Ishikawa (cell line): ENCODE measurements at regions not wholly inside any gene's neighbourhood (a gene's known extent, or its start where the extent isn't known, plus 50 kb on each side); places are given as distances from the start of the nearest gene placed in this dataset.

Source experiments
- CEBPB ChIP-seq: IDR thresholded peaks from 2 replicates; pipeline ENCODE4 v1.6.1; 2012
- CREB1 ChIP-seq: IDR thresholded peaks from 2 replicates; pipeline ENCODE4 v1.6.1; 2012; ENCODE audit warnings: low read depth
- EGR1 ChIP-seq: IDR thresholded peaks from 2 replicates; pipeline ENCODE4 v1.6.1; 2012
- EP300 ChIP-seq: IDR thresholded peaks from 2 replicates; pipeline ENCODE4 v1.6.1; 2012; ENCODE audit warnings: borderline replicate concordance
- FOXM1 ChIP-seq: IDR thresholded peaks from 2 replicates; pipeline ENCODE4 v1.6.1; 2012; ENCODE audit warnings: low read depth, borderline replicate concordance
- MAX ChIP-seq: IDR thresholded peaks from 2 replicates; pipeline ENCODE4 v1.6.1; 2012
- NFIC ChIP-seq: IDR thresholded peaks from 2 replicates; pipeline ENCODE4 v1.6.1; 2012
- RAD21 ChIP-seq: IDR thresholded peaks from 2 replicates; pipeline ENCODE4 v1.6.1; 2012; ENCODE audit warnings: low read depth
- TAF1 ChIP-seq: IDR thresholded peaks from 2 replicates; pipeline ENCODE4 v1.6.1; 2012; ENCODE audit warnings: low read depth, mild to moderate bottlenecking
- TEAD4 ChIP-seq: IDR thresholded peaks from 2 replicates; pipeline ENCODE4 v1.6.1; 2012
- USF1 ChIP-seq: IDR thresholded peaks from 2 replicates; pipeline ENCODE4 v1.6.1; 2012
- YY1 ChIP-seq: IDR thresholded peaks from 2 replicates; pipeline ENCODE4 v1.6.1; 2012; ENCODE audit warnings: low read depth
- TF ChIP-seq, protein P1 (sequence below): IDR thresholded peaks from 2 replicates; pipeline ENCODE4 v1.6.1; 2012; ENCODE audit warnings: low read depth, mild to moderate bottlenecking

- TF ChIP-seq EP300 (no peak), CEBPB (no peak), RAD21 (no peak), USF1 (no peak), CREB1 (no peak), FOXM1 (no peak), NFIC (no peak), MAX (no peak), TAF1 (no peak), YY1 (no peak), EGR1 (no peak), TEAD4 (no peak)
- TF ChIP-seq, protein P1, sequence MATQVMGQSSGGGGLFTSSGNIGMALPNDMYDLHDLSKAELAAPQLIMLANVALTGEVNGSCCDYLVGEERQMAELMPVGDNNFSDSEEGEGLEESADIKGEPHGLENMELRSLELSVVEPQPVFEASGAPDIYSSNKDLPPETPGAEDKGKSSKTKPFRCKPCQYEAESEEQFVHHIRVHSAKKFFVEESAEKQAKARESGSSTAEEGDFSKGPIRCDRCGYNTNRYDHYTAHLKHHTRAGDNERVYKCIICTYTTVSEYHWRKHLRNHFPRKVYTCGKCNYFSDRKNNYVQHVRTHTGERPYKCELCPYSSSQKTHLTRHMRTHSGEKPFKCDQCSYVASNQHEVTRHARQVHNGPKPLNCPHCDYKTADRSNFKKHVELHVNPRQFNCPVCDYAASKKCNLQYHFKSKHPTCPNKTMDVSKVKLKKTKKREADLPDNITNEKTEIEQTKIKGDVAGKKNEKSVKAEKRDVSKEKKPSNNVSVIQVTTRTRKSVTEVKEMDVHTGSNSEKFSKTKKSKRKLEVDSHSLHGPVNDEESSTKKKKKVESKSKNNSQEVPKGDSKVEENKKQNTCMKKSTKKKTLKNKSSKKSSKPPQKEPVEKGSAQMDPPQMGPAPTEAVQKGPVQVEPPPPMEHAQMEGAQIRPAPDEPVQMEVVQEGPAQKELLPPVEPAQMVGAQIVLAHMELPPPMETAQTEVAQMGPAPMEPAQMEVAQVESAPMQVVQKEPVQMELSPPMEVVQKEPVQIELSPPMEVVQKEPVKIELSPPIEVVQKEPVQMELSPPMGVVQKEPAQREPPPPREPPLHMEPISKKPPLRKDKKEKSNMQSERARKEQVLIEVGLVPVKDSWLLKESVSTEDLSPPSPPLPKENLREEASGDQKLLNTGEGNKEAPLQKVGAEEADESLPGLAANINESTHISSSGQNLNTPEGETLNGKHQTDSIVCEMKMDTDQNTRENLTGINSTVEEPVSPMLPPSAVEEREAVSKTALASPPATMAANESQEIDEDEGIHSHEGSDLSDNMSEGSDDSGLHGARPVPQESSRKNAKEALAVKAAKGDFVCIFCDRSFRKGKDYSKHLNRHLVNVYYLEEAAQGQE, result no peak
Measured at GRCh38 chr6:134621858-134622257, 303.9 kb upstream of the SGK1 start.
